ENCODE measurements at regions not wholly inside any gene's neighbourhood (a gene's known extent, or its start where the extent isn't known, plus 50 kb on each side); places are given as distances from the start of the nearest gene placed in this dataset.

DNA sequence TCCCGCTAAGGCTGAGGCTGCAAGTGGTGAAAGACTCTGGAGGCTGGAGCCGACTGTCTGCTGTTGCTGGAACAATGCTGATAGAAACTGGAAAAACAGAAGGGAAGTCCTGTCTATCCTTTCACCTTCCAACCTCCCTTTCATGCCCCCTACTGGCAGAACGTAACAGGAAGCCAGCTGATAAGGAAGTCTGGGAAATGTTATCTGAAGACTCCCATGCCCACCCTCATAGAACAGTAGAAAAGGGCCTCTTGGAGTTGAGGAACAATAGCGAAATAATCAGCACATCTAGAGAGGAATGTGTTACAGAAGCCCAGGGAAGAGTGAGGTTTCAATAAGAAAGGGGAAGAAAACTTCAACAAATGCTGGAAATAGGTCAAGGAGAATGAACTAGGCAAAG is 117.1 kb upstream of the DKK2 start:
- DNase-seq: no peak

DNA sequence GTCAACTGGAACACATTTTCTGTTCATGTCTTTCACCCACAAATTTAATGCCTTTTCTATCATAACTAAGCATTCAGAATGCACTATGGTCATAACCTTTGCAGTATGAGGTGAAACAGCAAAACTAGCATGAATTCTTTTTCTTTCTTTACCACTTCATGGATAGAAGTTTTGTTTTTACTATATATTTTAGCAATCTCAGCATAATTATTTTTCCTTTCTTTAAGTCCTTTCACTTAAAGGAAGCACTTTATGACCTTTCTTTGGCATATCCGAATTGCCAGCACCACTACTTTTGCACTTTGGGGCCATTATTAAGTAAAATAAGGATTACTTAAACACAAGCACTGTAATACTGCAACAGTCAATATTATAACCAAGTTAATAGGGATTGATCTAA is 115.1 kb upstream of the DKK2 start:
- no peak for DNase-seq

DNA sequence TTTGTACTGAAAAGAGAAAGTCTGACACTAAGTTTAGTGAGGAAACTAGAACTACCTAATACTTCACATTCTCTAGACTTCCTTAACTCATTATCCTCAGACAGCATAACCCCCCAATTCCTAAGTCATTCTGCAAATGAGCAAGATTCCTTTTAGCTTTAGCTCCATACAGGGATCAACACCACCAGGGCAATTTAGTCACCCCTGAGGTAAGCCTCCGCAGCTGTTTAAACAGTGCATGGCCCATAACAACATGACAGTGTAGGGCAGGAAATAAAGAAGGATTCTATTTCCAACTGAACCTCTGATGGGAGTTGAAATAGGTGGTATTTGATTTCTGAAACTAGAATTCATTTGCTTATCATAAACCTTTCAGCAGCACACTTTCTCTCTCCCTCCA is 112.8 kb upstream of the DKK2 start:
- DNase-seq: no peak

DNA sequence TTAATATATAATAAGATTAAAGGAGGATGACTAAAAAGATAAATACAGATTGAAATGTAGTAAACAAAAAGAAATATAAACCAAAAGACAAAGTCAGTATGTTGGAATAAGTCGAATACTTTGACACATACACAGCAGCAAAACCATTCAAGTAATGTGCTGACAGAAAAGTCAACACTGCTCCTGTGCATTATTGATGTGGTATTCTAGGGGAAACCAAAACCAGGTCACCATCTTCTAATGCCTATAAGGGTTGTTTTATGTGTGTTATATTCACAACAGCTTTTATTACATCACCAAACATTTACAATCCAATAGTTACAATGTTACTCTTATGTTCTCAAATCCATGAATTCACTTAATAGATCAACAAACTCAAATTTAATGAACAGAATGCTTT is 111.8 kb upstream of the DKK2 start:
- peak in 1 of 2 donors; percentile 5 for DNase-seq

DNA sequence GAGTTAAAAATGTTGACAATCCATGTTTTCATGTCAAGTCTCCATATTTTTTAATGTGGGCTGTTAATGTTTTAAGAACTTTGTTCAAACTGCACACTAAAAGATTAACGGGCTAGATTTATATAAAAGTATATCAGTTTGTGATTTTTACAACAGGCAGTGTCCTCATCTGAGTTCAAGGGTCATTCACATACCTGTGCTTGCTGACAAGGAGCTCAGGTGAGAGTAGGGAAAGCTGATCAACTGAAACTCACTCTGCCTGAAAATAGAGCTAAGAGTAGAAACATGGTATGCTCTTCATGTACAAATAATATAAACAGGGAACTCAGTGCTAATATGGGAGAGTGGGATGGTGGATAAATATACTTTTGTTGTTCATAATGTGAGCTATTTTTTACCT is 102.3 kb upstream of the DKK2 start:
- no peak for DNase-seq

DNA sequence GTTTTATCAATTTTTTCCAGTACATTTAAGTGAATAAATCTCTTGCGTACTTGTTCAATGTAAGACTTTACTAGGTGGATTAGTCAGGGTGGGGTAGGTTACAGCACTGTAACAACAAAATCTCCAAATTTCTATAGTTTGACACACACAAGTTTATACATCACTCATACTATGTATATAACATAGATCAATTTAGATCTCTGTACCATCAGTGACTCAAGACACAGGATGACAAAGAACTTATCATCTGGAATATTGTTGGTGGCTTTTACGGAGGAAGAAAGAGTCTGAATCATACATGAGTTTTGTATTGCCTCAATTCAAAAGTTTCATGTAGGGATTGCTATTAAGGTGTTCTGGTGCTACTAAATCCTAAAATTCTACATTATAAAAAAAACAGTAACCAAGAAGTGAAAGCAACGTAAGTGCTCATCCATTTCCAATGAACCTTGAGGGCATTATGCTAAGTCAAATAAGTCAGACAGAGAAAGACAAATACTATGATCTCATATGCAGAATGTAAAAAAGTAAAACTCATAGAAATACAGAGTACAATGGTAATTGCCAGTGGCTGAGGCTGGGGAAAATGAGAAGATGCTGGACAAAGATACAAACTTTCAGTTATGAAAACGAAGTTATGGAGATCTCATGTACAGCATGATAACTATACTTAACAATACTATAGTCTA is 98.0 kb upstream of the DKK2 start:
- DNase-seq: no peak

DNA sequence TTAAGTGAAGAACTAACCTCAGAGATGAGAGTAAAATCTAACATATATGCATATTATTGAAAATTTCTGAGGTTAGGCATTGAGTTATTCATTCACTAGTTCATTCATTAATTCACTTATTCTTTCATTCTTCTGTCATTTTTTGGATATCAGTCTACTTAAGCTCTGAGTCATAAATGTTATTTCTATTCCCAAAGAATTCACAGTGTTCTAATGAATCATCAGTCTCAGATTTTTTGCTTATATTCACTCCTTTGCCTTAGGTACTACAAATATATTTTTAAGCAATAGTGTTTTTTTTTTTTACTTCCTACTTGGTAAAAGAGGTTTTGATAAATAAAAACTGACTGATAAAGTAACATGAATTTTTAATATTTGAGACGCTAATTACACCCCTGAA is 95.2 kb upstream of the DKK2 start:
- DNase-seq: no peak

DNA sequence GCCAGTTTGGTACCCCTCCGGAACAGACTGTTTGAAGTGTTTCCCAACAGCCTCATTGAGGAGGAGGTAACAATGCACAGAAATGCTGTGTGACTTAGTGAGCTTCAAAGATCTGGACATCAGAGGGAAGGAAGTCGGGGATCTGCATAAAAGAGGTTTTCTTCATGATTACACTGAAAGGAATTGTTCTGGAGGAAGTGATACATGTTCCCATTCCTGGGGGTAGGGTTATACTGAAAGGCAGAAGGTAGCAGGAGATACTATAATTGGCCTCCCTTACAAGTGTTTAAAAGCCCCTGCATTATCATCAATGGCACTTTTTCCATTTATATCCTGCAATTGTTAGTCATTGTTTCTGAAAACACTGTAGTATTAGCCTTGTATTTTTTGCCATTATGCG is 94.0 kb upstream of the DKK2 start:
- no peak for DNase-seq

DNA sequence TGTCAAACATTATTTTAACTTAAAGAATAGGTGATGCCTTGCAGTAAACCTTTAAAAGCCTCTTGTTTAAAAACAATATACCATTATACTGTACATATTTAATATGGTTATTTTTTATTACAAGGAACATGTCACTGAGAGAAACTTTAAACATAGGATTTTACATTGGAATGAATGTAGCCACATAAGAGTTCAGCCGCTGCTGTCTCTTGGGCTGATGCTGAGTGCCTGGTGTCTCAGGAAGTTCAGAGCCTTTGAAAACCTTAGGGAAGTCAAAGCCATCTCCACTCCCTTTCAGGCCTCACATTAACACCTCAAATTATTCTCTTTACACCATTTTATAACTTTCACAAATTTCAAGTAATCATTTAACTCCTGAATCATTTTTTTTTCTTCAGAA is 93.5 kb upstream of the DKK2 start:
- DNase-seq: no peak

DNA sequence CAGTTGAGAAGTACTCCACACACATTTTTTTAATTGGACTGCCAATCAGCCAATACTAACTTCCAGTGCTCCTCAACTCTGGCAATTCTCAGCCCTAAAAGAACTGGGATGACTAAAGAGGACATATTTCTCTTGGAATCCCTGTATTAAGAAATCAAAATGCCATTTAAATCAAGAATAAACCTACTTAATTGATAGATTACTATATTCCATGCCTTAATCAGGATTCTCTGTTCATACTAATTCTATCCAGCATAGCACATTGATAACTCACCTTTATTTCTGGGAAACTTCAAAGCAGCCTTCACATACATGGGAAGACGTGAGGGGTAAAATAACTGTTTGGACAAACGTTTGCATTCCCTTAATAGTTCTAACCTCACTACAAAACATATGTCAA is 93.0 kb upstream of the DKK2 start:
- DNase-seq: no peak

DNA sequence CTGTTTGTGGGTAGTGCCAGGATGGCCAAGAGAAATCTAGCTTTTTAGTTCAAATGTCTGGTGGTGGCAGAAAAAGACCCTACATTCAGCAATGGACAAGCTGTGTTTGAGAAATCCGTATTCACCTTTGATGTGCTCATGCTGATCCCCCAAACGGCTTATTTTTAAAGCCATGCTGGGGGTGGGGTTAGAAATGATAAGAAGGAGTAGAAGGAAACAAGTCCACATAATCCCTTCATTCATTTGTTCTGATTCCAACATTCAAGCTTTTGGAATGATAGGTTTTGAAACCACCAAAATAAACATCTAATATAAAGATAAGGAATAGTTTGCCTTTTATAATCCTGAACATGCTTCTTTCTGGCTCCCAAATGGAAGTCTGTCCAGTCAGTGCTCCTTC is 92.0 kb upstream of the DKK2 start:
- no peak for DNase-seq

DNA sequence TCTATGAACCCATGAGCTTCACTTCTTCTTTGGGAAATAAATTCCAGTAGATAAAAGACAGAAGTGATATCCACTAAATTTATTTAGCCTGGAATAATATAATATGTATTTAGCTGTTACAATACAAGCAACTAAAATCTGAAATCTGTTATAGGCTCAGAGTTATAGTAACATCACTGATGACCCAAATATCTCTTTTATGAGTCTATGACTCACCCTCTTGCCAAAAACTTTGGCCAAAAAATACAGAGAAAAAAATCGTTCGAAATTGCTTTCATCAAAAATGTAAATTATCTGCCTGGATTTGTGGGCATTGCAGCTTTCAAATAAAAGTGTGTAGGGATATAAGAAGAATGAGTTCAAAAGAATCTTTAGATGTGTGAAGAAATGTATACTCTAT is 89.4 kb upstream of the DKK2 start:
- no peak for DNase-seq

DNA sequence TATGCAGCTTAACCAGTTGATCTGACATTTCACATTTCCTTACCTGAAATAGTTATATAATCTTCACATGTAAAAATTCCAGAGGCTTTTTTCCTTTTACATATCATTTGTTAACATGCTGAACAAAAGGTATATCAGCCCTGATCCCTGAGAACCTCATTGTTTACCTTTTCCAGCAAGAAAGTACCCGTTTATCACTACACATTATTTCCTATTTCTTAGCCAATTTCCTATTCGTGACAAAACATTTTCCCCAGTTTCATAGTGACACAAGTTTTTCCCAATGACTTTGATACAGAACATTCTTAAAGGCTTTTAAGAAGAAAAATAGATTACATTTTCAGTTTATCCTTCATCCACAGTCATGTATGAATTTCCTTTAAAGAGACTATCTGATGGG is 86.6 kb upstream of the DKK2 start:
- no peak for DNase-seq

DNA sequence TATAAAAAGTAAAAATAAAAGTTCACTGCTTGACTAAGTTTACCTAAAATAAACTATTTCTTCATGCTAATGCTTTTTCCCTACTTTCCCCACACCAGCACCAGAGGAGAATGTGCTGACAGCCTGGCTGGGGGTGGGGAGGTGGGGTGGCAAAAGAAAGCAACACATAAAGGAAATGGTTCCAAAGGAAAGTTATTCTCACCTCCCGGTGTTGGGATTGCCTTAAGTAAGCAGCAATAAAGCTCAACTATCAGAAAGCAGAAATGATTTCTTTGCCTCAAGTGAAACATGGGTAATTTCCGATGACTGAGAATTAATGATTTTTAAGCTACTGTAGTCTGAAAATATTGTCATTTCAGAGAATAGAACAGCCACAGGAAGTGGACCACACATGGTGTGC is 84.5 kb upstream of the DKK2 start:
- no peak for DNase-seq

DNA sequence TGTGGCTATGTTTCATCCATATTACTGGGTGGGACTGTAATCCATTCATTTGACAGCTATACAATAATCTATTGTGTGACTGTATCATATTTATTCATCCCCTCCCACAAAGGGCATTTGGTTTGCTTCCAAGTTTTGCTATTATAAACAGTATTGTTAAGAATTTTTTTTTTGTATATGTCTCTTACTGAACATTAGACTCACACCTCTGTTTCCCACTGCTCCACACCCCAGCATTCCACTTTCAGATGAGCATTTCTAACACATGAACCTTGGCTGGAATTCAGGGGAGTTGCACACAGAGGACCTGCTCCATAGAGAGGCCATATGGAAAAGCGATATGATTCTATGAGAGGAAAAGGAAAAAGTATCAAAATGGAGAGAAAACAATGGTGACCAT is 81.6 kb upstream of the DKK2 start:
- DNase-seq: no peak

DNA sequence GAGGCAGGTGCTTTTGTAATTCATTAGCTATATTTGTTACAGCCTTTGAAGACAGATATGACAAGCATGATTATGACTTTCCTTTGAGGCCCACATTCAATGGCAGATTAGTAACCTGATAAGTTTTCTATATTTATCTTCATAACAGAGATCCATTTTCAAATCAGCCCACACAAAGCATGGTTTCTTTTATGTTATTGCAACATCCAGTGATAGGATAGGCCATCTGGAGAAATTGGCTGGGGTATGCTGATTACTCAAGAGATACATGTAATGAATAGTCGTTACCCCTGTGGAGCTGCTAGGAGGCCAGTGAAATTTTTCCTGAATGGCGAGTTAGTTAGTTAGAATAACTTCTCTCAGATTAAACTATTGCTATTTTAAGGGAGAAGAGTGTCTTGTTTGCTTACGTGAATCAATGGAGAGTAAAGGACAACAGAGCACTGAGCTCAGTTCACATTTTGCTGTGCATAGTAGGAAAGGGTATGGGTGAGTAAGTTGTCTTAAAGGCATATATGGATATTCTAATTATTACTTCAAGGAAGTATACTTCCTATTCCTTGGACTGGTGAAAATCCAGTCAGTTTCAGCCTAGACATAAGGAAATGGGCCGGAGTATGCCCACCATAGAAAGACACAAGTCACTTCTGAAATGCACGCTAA is 79.2 kb upstream of the DKK2 start:
- DNase-seq: no peak

DNA sequence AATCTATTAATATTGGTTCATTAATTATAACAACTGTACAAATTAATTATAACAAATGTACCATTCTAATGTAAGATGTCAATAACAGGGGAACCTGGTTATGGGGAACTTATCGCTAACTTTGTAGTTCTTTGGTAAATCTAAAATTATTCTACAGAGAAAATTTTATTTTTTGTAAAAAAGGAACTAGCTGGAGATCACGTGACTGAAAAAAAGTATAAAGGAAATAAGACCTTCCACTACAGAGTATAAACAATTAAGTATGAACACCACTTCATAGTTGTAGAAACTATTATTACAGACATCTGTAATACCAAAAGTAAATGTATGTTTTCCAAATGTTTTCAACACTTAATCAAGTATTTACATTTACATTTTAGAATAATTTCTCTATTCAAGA is 77.9 kb upstream of the DKK2 start:
- DNase-seq: no peak

DNA sequence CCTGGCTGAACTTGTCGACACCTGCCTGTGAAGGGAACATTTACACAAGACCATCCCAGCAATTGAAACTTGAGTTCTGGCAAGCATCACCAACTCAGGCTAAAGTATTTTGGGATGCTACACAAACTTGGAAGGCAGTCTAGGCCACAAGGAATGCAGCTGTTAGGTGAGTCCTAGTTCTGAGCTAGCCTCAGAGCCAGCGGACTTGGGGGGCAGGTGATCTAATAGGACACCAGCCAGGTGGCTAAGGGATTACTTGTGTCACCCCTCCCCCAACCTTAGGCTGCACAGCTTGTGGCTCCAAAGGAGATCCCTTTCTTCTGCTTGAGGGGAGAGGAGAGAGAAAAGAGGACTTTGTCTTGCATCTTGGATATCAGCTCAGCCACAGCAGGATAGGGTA is 62.3 kb upstream of the DKK2 start:
- no peak for DNase-seq

DNA sequence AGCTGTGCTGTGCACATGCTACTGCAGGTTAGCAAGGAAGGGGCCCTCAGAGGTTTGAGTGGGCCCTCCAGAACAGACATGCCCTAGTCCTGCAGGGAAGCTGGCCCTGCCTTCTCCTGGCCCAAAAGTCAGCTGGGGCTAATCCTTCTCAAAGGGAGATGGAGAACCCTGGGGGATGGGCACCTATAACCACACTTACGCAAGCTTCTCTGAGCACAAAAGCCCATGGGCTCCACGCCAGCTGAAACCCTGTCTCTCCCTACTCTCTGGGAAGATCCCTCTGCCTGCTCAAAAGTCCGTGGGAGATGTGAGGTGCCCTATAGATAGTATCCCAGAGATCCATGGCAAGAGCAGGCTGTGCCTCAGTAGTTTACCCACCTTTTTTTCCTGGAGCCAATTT is 58.9 kb upstream of the DKK2 start:
- no peak for DNase-seq

DNA sequence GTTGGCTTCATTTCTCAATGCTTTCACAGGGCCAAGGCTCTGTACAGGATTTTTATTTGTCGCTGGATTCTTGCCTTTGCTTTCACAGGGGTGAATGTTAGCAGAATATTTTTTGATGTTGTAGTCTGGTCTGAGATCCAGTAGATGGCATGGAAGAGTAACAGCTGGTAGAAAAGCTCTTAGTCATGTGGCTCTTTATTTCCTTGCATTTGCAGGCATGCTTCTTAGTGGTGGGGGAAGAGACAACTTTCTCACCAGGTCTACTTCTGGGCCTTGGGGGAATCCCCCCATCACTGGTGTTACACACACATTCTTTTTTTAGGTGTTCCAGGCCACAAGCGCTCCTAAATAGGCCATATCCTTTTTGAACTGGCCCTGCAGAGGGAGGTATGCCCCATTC is 58.2 kb upstream of the DKK2 start:
- peak in 1 of 2 donors; percentile 1 for DNase-seq
